ENCODE measurements at regions not wholly inside any gene's neighbourhood (a gene's known extent, or its start where the extent isn't known, plus 50 kb on each side); places are given as distances from the start of the nearest gene placed in this dataset.

- TF ChIP-seq FOXP2 (optimal IDR thresholded peaks at IDR 0.05; ENCODE audit: borderline replicate concordance, extremely low read depth, extremely low read length, insufficient read depth) (no peak), SIN3A (IDR thresholded peaks at IDR 0.05; ENCODE audit: borderline replicate concordance, insufficient read depth, low read length) (no peak), TAF1 (IDR thresholded peaks at IDR 0.05; ENCODE audit: borderline replicate concordance, insufficient read depth, low read length) (no peak), POLR2AphosphoS5 (IDR thresholded peaks at IDR 0.05; ENCODE audit: low read depth, low read length) (no peak)
- TF ChIP-seq, protein P1, sequence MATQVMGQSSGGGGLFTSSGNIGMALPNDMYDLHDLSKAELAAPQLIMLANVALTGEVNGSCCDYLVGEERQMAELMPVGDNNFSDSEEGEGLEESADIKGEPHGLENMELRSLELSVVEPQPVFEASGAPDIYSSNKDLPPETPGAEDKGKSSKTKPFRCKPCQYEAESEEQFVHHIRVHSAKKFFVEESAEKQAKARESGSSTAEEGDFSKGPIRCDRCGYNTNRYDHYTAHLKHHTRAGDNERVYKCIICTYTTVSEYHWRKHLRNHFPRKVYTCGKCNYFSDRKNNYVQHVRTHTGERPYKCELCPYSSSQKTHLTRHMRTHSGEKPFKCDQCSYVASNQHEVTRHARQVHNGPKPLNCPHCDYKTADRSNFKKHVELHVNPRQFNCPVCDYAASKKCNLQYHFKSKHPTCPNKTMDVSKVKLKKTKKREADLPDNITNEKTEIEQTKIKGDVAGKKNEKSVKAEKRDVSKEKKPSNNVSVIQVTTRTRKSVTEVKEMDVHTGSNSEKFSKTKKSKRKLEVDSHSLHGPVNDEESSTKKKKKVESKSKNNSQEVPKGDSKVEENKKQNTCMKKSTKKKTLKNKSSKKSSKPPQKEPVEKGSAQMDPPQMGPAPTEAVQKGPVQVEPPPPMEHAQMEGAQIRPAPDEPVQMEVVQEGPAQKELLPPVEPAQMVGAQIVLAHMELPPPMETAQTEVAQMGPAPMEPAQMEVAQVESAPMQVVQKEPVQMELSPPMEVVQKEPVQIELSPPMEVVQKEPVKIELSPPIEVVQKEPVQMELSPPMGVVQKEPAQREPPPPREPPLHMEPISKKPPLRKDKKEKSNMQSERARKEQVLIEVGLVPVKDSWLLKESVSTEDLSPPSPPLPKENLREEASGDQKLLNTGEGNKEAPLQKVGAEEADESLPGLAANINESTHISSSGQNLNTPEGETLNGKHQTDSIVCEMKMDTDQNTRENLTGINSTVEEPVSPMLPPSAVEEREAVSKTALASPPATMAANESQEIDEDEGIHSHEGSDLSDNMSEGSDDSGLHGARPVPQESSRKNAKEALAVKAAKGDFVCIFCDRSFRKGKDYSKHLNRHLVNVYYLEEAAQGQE (IDR thresholded peaks at IDR 0.05; ENCODE audit: insufficient read depth in 1 of 2, low read depth in 2 of 2, low read length in 2 of 2), result no peak
Observed at GRCh38 chr18:70600225-70600925, 311.5 kb downstream of the SOCS6 start.

GRCh38 chr18:70598406-70598805 is 309.6 kb downstream of the SOCS6 start:
- TF ChIP-seq POLR2AphosphoS5 (IDR thresholded peaks at IDR 0.05; ENCODE audit: low read depth, low read length) (no peak), SIN3A (IDR thresholded peaks at IDR 0.05; ENCODE audit: borderline replicate concordance, insufficient read depth, low read length) (no peak), TAF1 (IDR thresholded peaks at IDR 0.05; ENCODE audit: borderline replicate concordance, insufficient read depth, low read length) (no peak), FOXP2 (optimal IDR thresholded peaks at IDR 0.05; ENCODE audit: borderline replicate concordance, extremely low read depth, extremely low read length, insufficient read depth) (no peak)
- TF ChIP-seq, protein P1 (IDR thresholded peaks at IDR 0.05; ENCODE audit: insufficient read depth in 1 of 2, low read depth in 2 of 2, low read length in 2 of 2), result no peak

DNA sequence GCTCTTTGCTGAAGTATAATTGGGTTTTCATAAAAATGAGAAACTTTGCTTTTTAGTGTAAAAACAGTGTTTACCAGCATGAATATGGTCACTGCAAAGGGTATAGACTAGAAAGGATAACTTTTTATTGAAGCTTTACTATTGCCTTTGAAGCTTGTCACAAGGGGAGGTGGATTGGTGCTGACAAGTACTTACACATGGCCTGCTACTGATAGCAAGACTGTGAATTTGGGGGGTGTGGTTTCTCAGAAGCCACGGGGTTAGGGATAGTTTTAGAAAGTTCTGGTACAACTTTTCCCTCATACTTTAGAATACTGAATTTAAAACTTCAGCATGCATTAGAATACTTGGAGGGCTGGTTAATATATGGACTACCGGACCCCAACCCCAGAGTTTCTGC is 294.1 kb downstream of the SOCS6 start:
- TF ChIP-seq POLR2AphosphoS5 (IDR thresholded peaks at IDR 0.05; ENCODE audit: low read depth, low read length) (no peak), SIN3A (IDR thresholded peaks at IDR 0.05; ENCODE audit: borderline replicate concordance, insufficient read depth, low read length) (no peak), TAF1 (IDR thresholded peaks at IDR 0.05; ENCODE audit: borderline replicate concordance, insufficient read depth, low read length) (no peak)
- TF ChIP-seq, protein P1 (IDR thresholded peaks at IDR 0.05; ENCODE audit: insufficient read depth in 1 of 2, low read depth in 2 of 2, low read length in 2 of 2), result no peak

DNA sequence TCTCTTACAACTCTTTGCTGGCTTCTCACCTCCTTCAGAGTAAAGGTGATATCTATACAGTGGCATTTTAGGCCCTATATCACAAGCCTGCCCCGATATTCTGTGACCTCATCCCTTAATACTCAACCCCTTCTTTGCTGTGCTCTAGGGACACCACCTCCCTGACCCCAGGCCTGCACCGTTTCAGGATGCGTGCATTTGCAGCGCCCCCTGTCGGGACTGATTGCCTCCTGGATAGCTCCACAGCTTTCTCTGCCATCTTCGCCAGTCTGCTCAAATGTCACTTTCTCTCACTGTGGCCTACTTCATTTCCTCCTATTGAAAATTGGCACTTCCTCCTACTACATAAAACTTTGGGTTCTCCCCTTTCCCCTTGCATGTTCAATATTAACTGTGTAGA is 289.6 kb downstream of the SOCS6 start:
- TF ChIP-seq POLR2AphosphoS5 (IDR thresholded peaks at IDR 0.05; ENCODE audit: low read depth, low read length) (no peak), FOXP2 (optimal IDR thresholded peaks at IDR 0.05; ENCODE audit: borderline replicate concordance, extremely low read depth, extremely low read length, insufficient read depth) (no peak), SIN3A (IDR thresholded peaks at IDR 0.05; ENCODE audit: borderline replicate concordance, insufficient read depth, low read length) (no peak)
- TF ChIP-seq, protein P1 (IDR thresholded peaks at IDR 0.05; ENCODE audit: insufficient read depth in 1 of 2, low read depth in 2 of 2, low read length in 2 of 2), result no peak

DNA sequence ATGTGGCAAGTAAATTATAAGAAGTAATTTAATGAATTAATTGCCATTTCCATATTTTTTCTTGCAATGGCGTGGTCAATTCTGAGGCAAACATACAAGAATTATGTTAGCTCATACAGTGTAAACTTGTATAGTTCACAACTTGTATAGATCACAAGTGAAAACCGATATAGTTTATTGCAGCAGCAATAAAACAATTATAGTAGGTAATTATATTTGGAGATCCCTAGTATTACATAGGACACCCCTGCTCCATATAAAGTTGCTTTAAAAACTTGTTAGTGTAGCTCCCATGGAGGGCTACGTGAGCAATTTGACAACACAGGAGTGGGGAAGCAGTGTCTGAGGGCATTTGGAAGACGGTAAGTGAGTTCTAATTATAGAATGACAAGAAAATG is 288.2 kb downstream of the SOCS6 start:
- TF ChIP-seq POLR2AphosphoS5 (IDR thresholded peaks at IDR 0.05; ENCODE audit: low read depth, low read length), result no peak
- TF ChIP-seq, protein P1 (IDR thresholded peaks at IDR 0.05; ENCODE audit: insufficient read depth in 1 of 2, low read depth in 2 of 2, low read length in 2 of 2), result no peak
- no peak for TF ChIP-seq TAF1 (IDR thresholded peaks at IDR 0.05; ENCODE audit: borderline replicate concordance, insufficient read depth, low read length)
- no peak for TF ChIP-seq FOXP2 (optimal IDR thresholded peaks at IDR 0.05; ENCODE audit: borderline replicate concordance, extremely low read depth, extremely low read length, insufficient read depth)
- no peak for TF ChIP-seq SIN3A (IDR thresholded peaks at IDR 0.05; ENCODE audit: borderline replicate concordance, insufficient read depth, low read length)

Measured in PFSK-1 (cell line).